GM13976 (cell line): ENCODE measurements at regions not wholly inside any gene's neighbourhood (a gene's known extent, or its start where the extent isn't known, plus 50 kb on each side); places are given as distances from the start of the nearest gene placed in this dataset.

ENCODE experiments used
- DNase-seq: peaks from one replicate; pipeline ENCODE4 v3.0.0; 2012; ENCODE audit warnings: low spot score
- in situ Hi-C: fragments of 300-500 bp; cut with MboI; formaldehyde crosslinking; loops from one replicate; pipeline ENCODE4 v1.12.0; 2022; ENCODE audit warnings: low sequenced_read_pairs, mixed read lengths, inconsistent platforms; ENCODE audit not compliant: unreplicated experiment
- TF ChIP-seq, protein P1 (sequence below): IDR thresholded peaks from 2 replicates; pipeline ENCODE4 v1.5.1; 2012; ENCODE audit warnings: borderline replicate concordance, mild to moderate bottlenecking; ENCODE audit not compliant: insufficient read depth; ENCODE audit errors: extremely low read depth, missing control alignments, control extremely low read depth

DNA sequence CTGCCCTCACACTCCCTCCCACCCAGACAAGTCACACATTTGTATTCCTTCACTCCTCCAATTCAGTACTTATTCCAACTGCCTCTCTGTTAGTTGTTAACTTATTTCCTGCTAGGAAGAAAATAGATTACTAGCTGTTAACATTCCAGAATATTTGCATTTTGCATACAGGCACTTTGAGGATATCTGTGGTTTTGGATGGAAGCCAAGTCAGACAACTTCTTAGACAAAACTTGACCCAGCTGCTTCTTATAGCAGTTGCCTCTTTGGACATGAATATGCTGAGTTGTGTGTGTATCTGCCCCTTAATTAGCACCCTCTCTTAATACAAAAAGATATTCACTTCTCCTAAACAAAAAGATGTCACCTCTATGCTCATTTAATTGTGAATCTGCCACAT is 1280.6 kb upstream of the ACO1 start:
- no peak for DNase-seq
- in situ Hi-C loops, result no loop called here
- TF ChIP-seq, protein P1, sequence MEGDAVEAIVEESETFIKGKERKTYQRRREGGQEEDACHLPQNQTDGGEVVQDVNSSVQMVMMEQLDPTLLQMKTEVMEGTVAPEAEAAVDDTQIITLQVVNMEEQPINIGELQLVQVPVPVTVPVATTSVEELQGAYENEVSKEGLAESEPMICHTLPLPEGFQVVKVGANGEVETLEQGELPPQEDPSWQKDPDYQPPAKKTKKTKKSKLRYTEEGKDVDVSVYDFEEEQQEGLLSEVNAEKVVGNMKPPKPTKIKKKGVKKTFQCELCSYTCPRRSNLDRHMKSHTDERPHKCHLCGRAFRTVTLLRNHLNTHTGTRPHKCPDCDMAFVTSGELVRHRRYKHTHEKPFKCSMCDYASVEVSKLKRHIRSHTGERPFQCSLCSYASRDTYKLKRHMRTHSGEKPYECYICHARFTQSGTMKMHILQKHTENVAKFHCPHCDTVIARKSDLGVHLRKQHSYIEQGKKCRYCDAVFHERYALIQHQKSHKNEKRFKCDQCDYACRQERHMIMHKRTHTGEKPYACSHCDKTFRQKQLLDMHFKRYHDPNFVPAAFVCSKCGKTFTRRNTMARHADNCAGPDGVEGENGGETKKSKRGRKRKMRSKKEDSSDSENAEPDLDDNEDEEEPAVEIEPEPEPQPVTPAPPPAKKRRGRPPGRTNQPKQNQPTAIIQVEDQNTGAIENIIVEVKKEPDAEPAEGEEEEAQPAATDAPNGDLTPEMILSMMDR, result no peak

DNA sequence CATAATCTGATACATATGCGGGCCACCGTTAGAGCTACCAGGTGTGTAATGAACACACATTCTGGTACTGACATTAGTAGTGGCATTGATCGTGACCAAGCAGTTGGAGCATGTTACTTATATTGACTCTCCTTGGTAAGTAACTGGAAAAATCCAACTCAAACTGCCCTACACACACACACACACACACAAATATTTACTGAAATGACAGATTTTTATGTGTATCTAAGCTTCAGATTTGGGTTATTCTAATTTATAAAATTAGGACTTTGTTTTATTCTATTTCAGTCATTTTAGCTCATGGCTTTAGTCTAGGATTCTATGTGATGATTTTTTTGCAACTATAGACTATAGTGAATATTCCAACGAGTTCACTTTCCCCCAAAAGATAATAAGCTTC is 1280.2 kb upstream of the ACO1 start:
- in situ Hi-C loops, result no loop called here
- TF ChIP-seq, protein P1, result no peak
- no peak for DNase-seq

DNA sequence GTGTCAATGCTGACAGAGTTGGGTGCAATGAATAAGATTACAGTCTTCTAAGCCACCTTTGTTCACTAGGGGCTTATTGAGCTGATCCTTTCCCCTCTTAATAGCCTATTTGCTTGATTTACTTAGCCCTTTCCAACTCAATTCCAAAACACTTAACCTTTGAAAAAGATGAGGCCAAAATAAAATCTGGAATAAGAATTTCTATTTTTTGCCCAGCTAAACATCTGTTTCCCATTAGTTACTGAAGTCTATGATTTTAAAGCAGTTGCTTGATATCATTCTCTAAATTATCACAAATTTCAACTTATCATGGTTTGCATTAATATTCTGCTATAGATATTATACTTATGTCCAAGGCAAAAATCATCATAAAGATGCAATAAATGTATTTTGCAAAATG is 1272.0 kb upstream of the ACO1 start:
- TF ChIP-seq, protein P1, result no peak
- no peak for DNase-seq
- in situ Hi-C loops, result no loop called here

DNA sequence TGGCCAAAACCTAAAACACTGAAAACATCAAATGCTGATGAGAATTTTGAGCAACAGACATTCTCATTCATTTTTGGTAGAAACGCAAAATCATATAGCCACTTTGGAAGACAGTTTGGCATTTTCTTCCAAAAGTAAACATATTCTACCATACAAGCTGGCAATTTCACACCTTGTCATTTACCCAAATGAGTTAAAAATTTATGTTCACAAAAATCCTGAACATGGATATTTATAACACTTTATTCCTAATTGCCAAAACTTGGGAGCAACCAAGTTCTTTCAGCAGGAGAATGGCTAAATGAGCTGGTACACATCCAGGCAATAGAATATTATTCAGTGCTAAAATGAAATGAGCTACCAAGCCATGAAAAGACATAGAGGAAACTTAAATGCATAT is 1270.1 kb upstream of the ACO1 start:
- in situ Hi-C loops, result no loop called here
- DNase-seq, result no peak
- TF ChIP-seq, protein P1, result no peak

GRCh38 chr9:31119890-31120454 is 1264.5 kb upstream of the ACO1 start:
- in situ Hi-C loops, result no loop called here
- DNase-seq, result peak; percentile 11
- TF ChIP-seq, protein P1, result peak; percentile 29

GRCh38 chr9:31124389-31124788 is 1260.1 kb upstream of the ACO1 start:
- in situ Hi-C loops, result no loop called here
- no peak for DNase-seq
- TF ChIP-seq, protein P1, result no peak

GRCh38 chr9:31135567-31135966 is 1248.9 kb upstream of the ACO1 start:
- in situ Hi-C loops, result loop anchor here (25.0 kb wide), 1 partner anchor 652 kb away; no protein-coding TSS in a partner anchor
- DNase-seq, result no peak
- TF ChIP-seq, protein P1, result no peak
